OCI-LY3 (cell line): ENCODE measurements at regions not wholly inside any gene's neighbourhood (a gene's known extent, or its start where the extent isn't known, plus 50 kb on each side); places are given as distances from the start of the nearest gene placed in this dataset.

ENCODE experiments used
- CTCF ChIP-seq: fragments of 200-600, 300-600 bp; sonication (generic); IDR thresholded peaks from 2 replicates; pipeline ENCODE4 v1.5.1; 2014; ENCODE audit warnings: antibody characterized with exemption, low read length, low read depth
- EZH2phosphoT487 ChIP-seq: fragments of 200-600 bp; shearing (Covaris generic); IDR thresholded peaks from 2 replicates; pipeline ENCODE4 v1.6.1; 2018; ENCODE audit warnings: antibody characterized with exemption, mixed run types, low read depth

- no peak for TF ChIP-seq CTCF
- no peak for TF ChIP-seq EZH2phosphoT487
These were observed 599.1 kb downstream of the NPHP4 start for GRCh38 chr1:5393146-5393545.
